Fibroblast of the aortic adventitia (primary cell): ENCODE measurements at regions not wholly inside any gene's neighbourhood (a gene's known extent, or its start where the extent isn't known, plus 50 kb on each side); places are given as distances from the start of the nearest gene placed in this dataset.

Experiments used
- DNase-seq: peaks from one replicate; pipeline ENCODE4 v3.0.0-alpha.2; 2010; ENCODE audit warnings: low read depth
- H3K4me3 ChIP-seq: 2 replicates; pipeline ENCODE4 v1.5.1; 2011; ENCODE audit warnings: low read depth, mild to moderate bottlenecking, control low read depth, low read length, moderate library complexity
- TF ChIP-seq, protein P1 (sequence below): IDR thresholded peaks from 2 replicates; pipeline ENCODE4 v1.5.1; 2011; ENCODE audit warnings: mild to moderate bottlenecking, low read length, control low read depth, inconsistent platforms; ENCODE audit not compliant: insufficient read depth

DNA sequence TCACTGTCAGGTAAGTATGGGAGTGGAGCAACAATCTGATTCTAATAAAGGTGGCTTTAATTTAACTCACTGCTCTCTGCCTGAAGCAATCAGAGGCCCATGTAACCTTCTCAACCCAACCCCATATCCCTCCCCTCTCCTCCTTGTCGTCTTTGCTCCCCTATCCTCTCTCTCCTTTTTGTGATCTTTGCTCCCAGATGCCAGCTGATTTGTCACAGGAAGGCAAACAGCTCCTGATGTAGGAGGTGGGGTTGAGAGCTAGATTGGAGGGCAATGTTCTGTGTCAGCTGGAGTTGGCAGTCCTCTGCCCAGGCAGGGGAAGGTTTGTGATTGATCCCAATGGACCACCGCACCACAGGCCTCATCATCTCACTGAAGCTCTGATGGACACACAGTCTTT lies 101.4 kb upstream of the PIK3CG start:
- TF ChIP-seq, protein P1, sequence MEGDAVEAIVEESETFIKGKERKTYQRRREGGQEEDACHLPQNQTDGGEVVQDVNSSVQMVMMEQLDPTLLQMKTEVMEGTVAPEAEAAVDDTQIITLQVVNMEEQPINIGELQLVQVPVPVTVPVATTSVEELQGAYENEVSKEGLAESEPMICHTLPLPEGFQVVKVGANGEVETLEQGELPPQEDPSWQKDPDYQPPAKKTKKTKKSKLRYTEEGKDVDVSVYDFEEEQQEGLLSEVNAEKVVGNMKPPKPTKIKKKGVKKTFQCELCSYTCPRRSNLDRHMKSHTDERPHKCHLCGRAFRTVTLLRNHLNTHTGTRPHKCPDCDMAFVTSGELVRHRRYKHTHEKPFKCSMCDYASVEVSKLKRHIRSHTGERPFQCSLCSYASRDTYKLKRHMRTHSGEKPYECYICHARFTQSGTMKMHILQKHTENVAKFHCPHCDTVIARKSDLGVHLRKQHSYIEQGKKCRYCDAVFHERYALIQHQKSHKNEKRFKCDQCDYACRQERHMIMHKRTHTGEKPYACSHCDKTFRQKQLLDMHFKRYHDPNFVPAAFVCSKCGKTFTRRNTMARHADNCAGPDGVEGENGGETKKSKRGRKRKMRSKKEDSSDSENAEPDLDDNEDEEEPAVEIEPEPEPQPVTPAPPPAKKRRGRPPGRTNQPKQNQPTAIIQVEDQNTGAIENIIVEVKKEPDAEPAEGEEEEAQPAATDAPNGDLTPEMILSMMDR = no peak
- H3K4me3 ChIP-seq = no peak overlapping the region
- DNase-seq = no peak

DNA sequence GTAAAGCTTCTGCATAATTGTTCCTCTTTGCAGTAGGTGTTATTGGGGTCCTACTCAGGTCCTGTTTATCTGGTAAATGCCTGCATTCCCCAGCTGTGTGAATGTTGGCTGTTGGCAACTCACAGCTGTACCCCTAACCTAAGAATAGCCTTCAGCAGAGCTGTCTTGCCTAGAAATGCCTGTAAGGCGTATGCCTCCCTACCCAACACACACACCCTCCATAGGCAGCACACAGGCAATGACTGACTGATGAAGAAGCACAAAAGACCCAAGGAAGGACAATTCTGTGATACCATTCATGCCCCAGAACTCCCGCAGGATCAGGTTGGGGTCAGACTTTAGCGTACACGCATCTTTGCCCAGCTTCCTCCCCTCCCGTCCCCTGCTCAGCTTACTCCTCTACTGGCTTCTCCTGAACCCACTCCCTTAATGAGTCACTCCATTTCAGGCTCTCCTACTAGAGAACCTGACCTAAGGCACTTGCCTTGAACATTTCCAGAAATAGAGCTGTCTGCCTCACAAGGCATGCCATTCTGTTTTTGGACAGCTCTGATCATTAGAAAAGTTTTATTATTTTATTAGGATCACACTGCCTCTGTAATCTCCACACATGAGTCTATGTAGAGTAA lies 99.2 kb upstream of the PIK3CG start:
- H3K4me3 ChIP-seq = no peak overlapping the region
- TF ChIP-seq, protein P1 = no peak
- no peak for DNase-seq

DNA sequence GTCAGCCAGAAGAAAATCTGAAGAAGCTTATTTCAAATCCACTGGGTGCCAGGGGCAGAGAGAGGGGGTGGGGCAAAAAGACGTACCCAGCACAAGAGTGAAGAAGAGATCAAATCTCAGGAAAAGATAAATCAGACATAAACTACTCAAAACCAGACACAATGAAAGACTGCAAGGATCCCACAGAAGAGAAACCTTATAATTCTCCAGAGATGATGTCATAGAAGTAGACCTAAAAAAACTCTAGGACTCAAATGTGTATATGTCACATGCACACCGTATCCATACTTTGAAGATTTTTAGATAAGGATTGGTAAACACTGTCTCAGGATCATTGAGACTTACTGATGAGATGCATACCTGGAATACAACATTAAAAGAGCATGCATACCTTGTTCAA lies 98.5 kb upstream of the PIK3CG start:
- DNase-seq = no peak
- TF ChIP-seq, protein P1 = no peak
- H3K4me3 ChIP-seq = no peak overlapping the region

DNA sequence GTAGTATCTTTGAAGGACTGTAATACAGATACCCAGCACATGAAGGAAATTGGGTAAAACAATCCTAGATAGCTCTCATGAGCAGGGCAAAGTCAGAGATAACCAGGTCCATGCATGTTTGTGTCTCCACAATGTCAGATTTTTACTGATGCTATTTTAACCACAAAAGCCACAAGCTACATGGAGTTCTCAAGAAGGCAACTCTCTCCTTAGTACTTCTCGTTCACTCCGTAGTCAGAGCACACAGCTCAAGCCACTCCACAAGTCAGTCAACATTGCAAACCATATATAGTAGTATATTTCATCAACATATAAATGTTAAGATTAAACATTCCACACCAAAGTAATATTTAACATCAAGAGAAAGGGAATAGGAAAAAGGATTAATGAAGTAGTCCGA lies 98.0 kb upstream of the PIK3CG start:
- DNase-seq = no peak
- TF ChIP-seq, protein P1 = no peak
- H3K4me3 ChIP-seq = no peak overlapping the region

DNA sequence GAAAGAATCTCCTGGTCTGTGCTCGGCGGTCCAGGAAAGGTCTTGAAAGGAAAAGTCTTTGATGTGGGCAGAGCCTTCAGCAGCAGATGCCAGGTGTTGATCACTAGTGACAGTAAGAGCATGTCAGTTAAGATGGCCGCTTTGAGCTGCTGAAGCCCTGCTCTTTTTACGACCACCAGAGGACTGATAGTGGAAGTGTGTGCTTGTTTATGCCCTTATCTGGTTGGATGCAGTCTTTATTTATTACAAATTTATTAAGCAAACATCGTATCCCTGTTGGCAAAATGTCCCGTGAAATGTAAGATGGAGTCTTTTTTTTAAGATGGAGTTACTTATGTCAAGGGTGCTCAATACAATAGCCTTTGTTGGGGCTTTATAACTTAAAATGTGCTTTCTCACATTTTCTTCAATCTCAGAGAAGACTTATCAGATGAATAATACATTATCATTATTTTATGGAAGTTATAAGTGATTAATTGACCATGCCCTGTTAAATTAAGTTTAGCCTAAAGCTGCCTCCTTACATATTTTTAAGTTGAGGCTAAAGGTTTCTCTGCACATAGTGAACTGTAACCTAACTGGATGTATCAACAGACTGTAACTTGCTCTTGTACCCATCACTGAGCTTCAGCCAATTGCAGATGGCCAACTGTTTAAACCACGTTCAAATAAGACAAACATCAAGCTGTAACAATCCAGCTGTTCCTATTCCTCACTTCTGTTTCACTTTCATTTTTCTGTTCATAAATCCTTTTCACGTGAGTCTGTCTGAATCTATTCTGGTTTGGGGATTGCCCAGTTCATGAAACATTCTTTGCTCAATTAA lies 97.4 kb upstream of the PIK3CG start:
- TF ChIP-seq, protein P1 = no peak
- peak; percentile 60 for DNase-seq
- H3K4me3 ChIP-seq = no peak overlapping the region

DNA sequence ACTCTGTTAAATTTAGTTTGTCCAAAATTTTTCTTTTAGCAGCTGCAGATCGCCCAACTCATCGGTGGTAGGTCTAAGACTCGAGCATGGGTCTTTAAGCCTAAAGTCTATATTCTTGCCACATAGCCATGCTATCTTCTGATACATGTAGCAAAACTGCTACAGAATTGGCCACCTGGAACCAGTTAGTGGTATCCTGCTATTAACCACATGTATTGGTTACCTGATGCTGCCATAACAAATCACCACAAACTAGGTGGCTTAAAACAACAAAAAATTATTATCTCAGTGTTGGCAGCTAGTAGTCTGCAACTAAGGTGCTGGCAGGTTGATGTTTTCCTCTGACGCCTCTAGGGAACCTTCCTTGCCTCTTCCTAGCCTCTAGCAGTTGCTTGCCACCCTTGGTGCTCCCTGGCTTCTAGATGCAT lies 96.7 kb upstream of the PIK3CG start:
- DNase-seq = no peak
- TF ChIP-seq, protein P1 = no peak
- peak overlapping the region; percentile 6 for H3K4me3 ChIP-seq
